ENCODE measurements at regions not wholly inside any gene's neighbourhood (a gene's known extent, or its start where the extent isn't known, plus 50 kb on each side); places are given as distances from the start of the nearest gene placed in this dataset.

DNA sequence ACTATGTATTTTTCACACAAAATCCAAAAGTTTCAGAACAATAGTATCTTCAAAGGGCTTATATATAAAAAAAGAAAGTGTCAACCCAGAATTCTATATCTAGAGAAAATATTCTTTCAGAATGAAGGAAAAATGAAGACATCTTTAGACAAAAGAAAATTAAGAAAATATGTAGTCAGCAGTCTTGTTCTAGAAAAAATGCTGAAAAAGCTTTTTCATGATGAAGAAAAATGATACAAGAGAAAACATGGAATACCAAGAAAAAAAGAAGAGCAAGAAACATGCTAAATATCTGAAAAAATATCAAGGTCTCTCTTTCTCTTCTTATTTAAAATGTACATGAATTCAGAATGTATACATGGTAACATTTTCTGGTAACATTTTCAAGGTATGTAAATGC lies 816.8 kb upstream of the FAT3 start:
- H3K4me1 ChIP-seq (ENCODE audit: control insufficient read depth in 1 of 2, low read depth in 2 of 2): no peaks in the 10 kb centered on the region
- DNase-seq (ENCODE audit: low spot score) (no peak), ATAC-seq (ENCODE audit: insufficient number of reproducible peaks, low FRiP score, low read depth) (no peak)
- H3K27ac ChIP-seq: no peak overlapping the region
- H3K27me3 ChIP-seq (replicated peaks; ENCODE audit: insufficient read depth): no peaks in the 10 kb centered on the region
- H3K4me3 ChIP-seq: no peak overlapping the region
- TF ChIP-seq, protein P1, sequence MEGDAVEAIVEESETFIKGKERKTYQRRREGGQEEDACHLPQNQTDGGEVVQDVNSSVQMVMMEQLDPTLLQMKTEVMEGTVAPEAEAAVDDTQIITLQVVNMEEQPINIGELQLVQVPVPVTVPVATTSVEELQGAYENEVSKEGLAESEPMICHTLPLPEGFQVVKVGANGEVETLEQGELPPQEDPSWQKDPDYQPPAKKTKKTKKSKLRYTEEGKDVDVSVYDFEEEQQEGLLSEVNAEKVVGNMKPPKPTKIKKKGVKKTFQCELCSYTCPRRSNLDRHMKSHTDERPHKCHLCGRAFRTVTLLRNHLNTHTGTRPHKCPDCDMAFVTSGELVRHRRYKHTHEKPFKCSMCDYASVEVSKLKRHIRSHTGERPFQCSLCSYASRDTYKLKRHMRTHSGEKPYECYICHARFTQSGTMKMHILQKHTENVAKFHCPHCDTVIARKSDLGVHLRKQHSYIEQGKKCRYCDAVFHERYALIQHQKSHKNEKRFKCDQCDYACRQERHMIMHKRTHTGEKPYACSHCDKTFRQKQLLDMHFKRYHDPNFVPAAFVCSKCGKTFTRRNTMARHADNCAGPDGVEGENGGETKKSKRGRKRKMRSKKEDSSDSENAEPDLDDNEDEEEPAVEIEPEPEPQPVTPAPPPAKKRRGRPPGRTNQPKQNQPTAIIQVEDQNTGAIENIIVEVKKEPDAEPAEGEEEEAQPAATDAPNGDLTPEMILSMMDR (IDR thresholded peaks at IDR 0.05): no peak
- no peaks in the 10 kb centered on the region for H3K36me3 ChIP-seq
- H3K9me3 ChIP-seq: no peaks in the 10 kb centered on the region

DNA sequence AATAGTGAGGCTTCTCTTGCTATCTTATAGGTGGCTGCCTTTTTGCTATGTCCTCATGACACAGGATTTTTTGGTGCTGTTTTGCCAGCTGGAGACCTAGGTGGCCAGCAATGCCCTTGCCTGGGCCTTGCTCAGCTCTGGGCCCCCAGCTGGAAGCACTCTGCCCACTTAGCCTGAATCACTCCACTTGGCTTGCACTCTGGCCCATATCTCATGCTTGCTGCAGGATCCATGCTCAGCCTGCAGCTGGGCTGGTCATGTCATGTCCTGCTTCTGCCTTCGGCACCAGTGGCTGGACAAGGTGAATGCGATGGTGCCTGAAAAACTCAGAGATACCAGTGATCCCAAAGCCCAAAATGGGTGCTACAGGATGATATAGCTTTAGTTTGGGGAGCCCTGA lies 818.6 kb upstream of the FAT3 start:
- no peaks in the 10 kb centered on the region for H3K36me3 ChIP-seq
- no peak overlapping the region for H3K27ac ChIP-seq
- peaks cover 4% of the 10 kb centered on the region for H3K9me3 ChIP-seq
- no peaks in the 10 kb centered on the region for H3K4me1 ChIP-seq (ENCODE audit: control insufficient read depth in 1 of 2, low read depth in 2 of 2)
- DNase-seq (ENCODE audit: low spot score) (no peak), ATAC-seq (ENCODE audit: insufficient number of reproducible peaks, low FRiP score, low read depth) (no peak)
- no peak overlapping the region for H3K4me3 ChIP-seq
- no peaks in the 10 kb centered on the region for H3K27me3 ChIP-seq (replicated peaks; ENCODE audit: insufficient read depth)
- TF ChIP-seq, protein P1 (IDR thresholded peaks at IDR 0.05): no peak

DNA sequence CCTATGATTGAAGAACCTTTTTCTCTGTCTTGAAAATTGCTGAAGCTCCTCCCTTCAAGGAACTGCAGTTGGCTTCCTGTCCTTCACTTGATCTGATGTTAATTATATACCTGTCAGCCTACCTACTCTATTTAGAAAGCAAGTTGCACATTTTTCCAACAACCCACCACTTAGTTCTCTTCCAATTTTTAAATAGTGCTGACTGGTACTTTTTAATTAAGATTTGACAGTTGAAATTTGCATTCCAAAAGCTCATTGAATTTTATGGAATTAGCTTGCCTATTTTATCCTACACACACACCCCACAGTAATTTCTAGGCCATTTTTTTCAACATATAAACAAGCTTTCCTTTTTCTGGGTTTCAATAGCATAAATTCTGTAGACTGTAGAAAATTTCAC lies 820.3 kb upstream of the FAT3 start:
- ATAC-seq (ENCODE audit: insufficient number of reproducible peaks, low FRiP score, low read depth) (no peak), DNase-seq (ENCODE audit: low spot score) (no peak)
- no peaks in the 10 kb centered on the region for H3K4me1 ChIP-seq (ENCODE audit: control insufficient read depth in 1 of 2, low read depth in 2 of 2)
- TF ChIP-seq, protein P1 (IDR thresholded peaks at IDR 0.05): no peak
- H3K27me3 ChIP-seq (replicated peaks; ENCODE audit: insufficient read depth): no peaks in the 10 kb centered on the region
- no peak overlapping the region for H3K4me3 ChIP-seq
- peaks cover 4% of the 10 kb centered on the region for H3K9me3 ChIP-seq
- no peak overlapping the region for H3K27ac ChIP-seq
- no peaks in the 10 kb centered on the region for H3K36me3 ChIP-seq

GRCh38 chr11:91397134-91397468 lies 827.5 kb upstream of the FAT3 start:
- peaks cover 4% of the 10 kb centered on the region for H3K9me3 ChIP-seq
- no peak overlapping the region for H3K4me3 ChIP-seq
- DNase-seq (ENCODE audit: low spot score) (no peak), ATAC-seq (ENCODE audit: insufficient number of reproducible peaks, low FRiP score, low read depth) (no peak)
- no peaks in the 10 kb centered on the region for H3K4me1 ChIP-seq (ENCODE audit: control insufficient read depth in 1 of 2, low read depth in 2 of 2)
- no peaks in the 10 kb centered on the region for H3K27me3 ChIP-seq (replicated peaks; ENCODE audit: insufficient read depth)
- H3K36me3 ChIP-seq: no peaks in the 10 kb centered on the region
- TF ChIP-seq, protein P1 (IDR thresholded peaks at IDR 0.05): no peak
- no peak overlapping the region for H3K27ac ChIP-seq

DNA sequence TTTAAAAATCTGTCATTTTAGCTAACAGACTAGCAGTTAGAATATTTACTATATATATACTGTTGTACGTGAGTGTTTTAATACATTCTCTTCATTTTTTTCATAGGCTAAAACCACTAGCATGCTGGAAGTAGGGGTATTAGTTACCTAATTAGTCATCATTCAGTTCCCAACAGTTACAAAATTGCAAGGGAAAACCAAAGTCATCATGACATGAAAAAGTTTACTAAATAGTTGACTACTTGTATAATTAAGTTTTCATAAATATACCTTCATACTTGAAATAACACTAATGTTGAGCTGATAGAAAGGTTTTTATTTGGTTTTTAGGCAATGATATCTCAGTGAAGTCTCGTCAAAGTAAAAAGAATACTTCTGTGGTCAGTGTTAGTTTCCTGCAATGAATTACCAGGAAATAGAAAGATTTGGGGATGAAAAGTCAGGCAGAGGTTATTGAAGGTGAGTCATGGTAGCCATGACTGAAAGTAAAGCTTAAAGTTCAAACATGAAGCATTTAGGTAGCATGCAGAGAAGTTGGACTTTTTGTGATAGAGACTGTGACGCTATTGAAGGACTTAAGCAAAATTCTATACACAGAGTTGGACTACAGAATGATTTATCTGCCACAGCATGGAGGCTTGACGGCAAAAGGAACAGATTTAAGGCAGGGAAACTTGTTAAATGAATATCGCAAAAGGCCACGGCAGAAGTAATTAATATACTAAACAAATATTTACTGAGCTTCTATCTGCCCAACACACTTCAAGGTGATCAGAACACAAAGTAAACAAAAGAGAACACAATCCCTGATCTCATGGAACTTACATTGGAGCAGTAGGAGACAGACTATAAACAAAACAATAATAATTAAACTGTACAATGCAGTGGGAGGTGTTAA lies 828.1 kb upstream of the FAT3 start:
- Histone ChIP-seq H3K9me3 (peaks cover 1% of the 10 kb centered on the region), H3K27ac (no peak overlapping the region), H3K27me3 (replicated peaks; ENCODE audit: insufficient read depth) (no peaks in the 10 kb centered on the region), H3K4me3 (no peak overlapping the region), H3K36me3 (no peaks in the 10 kb centered on the region), H3K4me1 (ENCODE audit: control insufficient read depth in 1 of 2, low read depth in 2 of 2) (no peaks in the 10 kb centered on the region)
- no peak for DNase-seq (ENCODE audit: low spot score)
- no peak for ATAC-seq (ENCODE audit: insufficient number of reproducible peaks, low FRiP score, low read depth)
- TF ChIP-seq, protein P1 (IDR thresholded peaks at IDR 0.05): no peak
